SU-DHL-6 (cell line): ENCODE measurements at regions not wholly inside any gene's neighbourhood (a gene's known extent, or its start where the extent isn't known, plus 50 kb on each side); places are given as distances from the start of the nearest gene placed in this dataset.

Experiments
- EZH2phosphoT487 ChIP-seq: fragments of 200-600 bp; sonication (generic), shearing (Covaris generic); conservative IDR thresholded peaks from 2 replicates; pipeline ENCODE4 v1.6.1; 2018; ENCODE audit warnings: mild to moderate bottlenecking, antibody characterized with exemption, low read length, moderate library complexity, mixed read lengths
- TF ChIP-seq, protein P1 (sequence below): fragments of 200-600 bp; sonication (generic); IDR thresholded peaks from one replicate; pipeline ENCODE4 v1.5.1; 2017; ENCODE audit warnings: antibody characterized with exemption, mild to moderate bottlenecking, low read length, moderate library complexity; ENCODE audit not compliant: insufficient read depth, poor library complexity, severe bottlenecking

DNA sequence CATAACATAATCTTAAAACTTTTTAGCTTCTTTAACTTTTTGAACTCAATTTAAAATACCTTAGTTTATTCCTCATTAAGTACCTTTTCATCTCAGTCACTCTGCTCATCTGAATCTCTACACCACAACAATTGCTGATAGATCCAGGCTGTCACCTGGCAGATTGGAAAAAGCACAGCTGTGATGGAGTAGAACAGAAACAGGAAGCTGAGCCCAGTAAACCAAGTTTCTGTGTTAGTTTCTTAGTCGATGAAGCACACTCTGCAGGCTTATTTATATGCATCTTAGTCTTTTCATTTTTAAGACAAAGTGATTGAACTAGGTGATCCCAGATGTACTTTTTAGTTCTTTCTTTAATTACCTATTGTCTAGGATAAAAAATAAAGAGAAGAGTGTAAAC is 1398.0 kb upstream of the ALCAM start:
- TF ChIP-seq, protein P1, sequence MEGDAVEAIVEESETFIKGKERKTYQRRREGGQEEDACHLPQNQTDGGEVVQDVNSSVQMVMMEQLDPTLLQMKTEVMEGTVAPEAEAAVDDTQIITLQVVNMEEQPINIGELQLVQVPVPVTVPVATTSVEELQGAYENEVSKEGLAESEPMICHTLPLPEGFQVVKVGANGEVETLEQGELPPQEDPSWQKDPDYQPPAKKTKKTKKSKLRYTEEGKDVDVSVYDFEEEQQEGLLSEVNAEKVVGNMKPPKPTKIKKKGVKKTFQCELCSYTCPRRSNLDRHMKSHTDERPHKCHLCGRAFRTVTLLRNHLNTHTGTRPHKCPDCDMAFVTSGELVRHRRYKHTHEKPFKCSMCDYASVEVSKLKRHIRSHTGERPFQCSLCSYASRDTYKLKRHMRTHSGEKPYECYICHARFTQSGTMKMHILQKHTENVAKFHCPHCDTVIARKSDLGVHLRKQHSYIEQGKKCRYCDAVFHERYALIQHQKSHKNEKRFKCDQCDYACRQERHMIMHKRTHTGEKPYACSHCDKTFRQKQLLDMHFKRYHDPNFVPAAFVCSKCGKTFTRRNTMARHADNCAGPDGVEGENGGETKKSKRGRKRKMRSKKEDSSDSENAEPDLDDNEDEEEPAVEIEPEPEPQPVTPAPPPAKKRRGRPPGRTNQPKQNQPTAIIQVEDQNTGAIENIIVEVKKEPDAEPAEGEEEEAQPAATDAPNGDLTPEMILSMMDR: no peak
- TF ChIP-seq EZH2phosphoT487: no peak
